ENCODE measurements at regions not wholly inside any gene's neighbourhood (a gene's known extent, or its start where the extent isn't known, plus 50 kb on each side); places are given as distances from the start of the nearest gene placed in this dataset.

GRCh38 chr13:75038393-75039113 lies 443.4 kb downstream of the TBC1D4 start:
- DNase-seq, result no peak

DNA sequence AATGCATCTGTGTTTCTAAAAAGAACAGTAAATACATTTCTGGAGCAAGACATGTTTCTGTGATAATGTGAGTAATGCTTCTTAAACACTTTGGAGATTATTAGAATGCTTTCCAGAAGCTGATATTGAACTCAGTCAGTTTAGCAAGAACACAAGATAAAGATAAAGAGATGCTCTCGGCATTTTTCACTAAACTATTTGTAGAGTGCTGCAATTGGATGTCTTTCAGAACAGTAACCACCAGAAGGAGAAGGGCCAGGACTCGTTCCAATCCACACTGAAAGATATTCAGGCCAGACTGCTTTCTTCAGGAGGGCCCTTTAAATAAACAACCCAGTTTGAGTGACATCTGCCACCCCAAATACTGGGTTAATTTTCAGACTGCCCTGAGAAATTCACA lies 456.0 kb downstream of the TBC1D4 start:
- no peak for DNase-seq

GRCh38 chr13:75024602-75025001 lies 457.4 kb downstream of the TBC1D4 start:
- no peak for DNase-seq

GRCh38 chr13:75023609-75024008 lies 458.4 kb downstream of the TBC1D4 start:
- DNase-seq, result no peak

GRCh38 chr13:75021151-75021550 lies 460.8 kb downstream of the TBC1D4 start:
- DNase-seq, result no peak

- no peak for DNase-seq
Observed at GRCh38 chr13:75016225-75016624, 465.7 kb downstream of the TBC1D4 start.

DNA sequence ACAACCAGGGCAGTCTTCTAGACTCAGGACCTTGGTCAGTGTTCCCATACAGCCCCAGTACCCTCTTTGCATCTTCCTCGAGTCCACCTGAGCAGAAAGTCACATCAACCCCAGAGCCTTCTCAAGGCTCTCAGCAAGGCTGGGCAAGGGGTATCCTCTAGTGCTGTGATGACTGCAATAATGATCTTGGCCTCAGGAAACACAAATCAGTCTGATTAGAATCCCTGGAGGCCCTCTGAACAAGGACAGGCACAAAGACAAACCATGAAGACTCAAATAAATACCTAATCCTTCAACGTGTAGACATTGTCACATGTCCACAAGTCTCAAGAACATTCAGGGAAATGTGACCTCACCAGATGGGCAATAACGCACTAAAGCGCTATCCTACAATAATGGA lies 468.2 kb downstream of the TBC1D4 start:
- no peak for DNase-seq

- no peak for DNase-seq
Observed at GRCh38 chr13:75010941-75011340, 471.0 kb downstream of the TBC1D4 start.

GRCh38 chr13:75008926-75009325 lies 473.0 kb downstream of the TBC1D4 start:
- DNase-seq, result no peak

DNA sequence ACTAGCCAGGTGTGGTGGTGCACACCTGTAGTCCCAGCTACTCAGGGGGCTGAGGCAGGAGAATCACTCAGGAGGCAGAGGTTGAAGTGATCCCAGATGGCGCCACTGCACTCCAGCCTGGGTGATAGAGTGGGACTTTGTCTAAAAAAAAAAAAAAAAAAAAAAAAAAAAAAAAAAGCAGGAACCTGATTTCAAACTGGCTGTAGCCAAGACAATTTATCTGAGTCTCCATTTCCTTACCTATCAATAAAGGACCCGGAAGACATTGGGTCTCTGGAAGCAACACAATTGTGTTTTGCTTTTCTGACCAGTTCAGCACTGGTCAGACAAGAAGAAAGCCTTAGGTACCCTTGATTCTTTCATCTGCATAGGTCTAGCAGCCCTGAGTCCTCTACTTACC lies 491.0 kb downstream of the TBC1D4 start:
- DNase-seq, result no peak

- DNase-seq, result no peak
Observed at GRCh38 chr13:74987124-74987690, 494.8 kb downstream of the TBC1D4 start.

DNA sequence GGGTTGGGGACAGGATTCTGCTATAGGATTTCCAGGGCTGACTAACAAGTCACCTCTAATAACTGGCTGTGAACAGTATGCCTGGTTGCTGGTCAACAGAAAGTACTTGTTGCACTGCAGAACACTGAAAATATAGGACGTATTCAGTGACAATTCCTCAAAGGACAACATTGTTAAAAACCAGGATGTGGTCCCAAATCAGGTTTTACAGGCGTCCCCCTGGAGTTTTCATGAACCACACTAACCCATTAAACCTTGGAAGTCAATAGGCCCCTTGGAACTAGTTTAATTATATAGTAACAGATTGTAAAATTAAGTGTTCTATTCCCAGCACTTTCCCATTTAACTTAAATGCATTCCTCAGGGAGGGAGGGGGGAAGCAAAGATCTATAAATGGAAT lies 495.4 kb downstream of the TBC1D4 start:
- no peak for DNase-seq

GRCh38 chr13:74979703-74980102 lies 502.3 kb downstream of the TBC1D4 start:
- DNase-seq, result no peak

DNA sequence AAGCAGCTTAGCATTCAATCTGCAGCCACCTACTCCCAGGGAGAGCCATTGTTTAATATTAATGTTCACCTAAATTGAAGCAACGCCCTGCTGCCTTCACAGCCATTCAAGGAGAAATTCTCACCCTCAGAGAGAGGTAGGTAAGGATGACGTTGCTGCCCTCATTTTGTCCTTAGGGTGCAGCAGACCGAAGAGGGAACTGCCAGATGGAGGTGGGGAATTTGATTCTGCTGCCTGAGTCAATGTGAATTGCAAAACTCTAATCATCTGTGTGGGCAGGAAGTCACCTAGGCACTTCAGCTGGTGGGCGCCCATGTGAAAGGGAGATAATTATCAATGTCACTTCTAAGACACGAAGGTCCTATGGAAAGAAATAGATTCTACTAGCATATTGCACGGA lies 503.4 kb downstream of the TBC1D4 start:
- no peak for DNase-seq

GRCh38 chr13:74977498-74977897 lies 504.5 kb downstream of the TBC1D4 start:
- no peak for DNase-seq

DNA sequence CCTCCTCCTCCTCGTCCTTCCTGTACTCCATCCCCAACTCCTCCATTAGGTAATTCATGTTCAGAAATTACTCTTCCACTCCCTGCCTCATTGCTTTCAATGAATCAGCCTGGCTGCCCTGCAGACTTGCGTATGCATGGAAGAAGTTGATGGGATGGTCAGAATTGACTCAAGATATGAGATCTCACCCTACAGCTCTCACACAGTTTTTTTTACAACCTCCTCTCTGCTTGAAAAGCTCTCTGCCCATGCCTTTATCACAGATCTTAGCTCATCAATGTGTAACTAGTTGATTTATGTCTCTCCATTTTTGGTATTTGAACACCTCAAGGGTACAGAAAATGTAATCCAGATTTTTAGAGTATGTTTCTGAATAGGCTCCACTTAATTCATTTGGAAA lies 506.9 kb downstream of the TBC1D4 start:
- DNase-seq, result no peak

DNA sequence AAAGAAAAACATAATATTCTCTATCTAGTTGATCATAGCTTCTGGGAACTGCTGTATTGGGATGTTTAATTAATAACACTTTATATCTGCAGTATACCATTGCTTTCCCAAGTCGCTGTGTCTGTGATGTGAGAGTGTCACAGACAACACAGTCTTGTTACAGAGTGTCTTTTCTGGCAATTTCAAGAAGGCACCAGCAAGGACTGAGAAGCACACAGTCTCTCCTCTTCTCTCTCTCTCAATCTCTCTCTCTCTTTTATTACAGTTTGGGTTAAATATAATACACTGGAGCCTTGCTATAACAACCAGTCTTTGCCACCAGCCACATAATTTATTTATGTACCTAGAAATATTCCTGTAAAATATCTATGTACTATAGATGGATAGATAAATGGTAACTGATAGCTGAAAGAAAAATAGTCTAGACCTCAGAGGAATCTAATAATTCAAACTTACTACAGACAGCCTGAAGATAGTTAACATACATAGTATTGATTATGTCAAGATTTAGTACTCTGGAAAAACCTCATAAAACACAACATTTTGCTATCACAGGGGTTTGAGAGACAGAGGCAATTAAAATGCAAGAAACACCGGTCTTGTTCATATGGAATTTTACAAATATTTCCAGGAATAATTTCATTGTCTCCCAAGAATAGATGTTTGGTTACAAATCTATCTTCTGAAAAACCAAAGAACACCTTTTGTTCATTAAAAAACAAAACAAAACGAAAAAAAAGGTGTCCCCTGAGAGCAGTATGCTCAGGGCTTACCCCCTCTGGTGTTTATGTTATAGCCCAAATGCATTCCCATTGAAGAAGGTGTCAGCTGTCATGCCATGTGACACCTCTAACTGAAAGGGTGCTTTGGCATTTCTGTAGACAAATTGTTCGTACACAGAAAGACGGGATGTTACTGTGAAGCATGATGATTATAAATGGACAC lies 507.8 kb downstream of the TBC1D4 start:
- DNase-seq, result no peak

GRCh38 chr13:74969419-74969818 lies 512.5 kb downstream of the TBC1D4 start:
- no peak for DNase-seq

- DNase-seq, result no peak
Observed at GRCh38 chr13:74966814-74967424, 515.0 kb downstream of the TBC1D4 start.

- no peak for DNase-seq
Observed at GRCh38 chr13:74966275-74966674, 515.7 kb downstream of the TBC1D4 start.

DNA sequence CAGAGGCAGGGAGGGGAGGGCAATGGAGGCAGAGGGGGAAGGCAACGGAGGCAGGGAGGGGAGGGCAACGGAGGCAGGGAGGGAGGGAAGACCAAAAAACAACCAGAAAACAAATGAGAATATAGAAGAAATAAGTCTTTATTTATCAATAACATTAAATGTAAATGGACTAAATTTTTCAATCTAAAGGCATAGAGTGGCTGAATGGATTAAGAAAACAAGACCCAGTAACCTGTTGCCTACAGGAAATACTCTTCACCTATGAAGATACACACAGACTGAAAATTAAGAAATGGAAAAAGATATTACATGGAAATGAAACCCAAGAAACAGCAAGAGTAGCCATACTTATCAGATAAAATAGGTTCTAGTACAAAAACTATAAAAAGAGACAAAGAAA lies 536.3 kb downstream of the TBC1D4 start:
- DNase-seq, result no peak

- no peak for DNase-seq
Observed at GRCh38 chr13:74931698-74932433, 550.1 kb downstream of the TBC1D4 start.
